Adrenal gland (tissue), 9 donors: ENCODE measurements at regions not wholly inside any gene's neighbourhood (a gene's known extent, or its start where the extent isn't known, plus 50 kb on each side); places are given as distances from the start of the nearest gene placed in this dataset.

Experiments
- DNase-seq, 7 donors: peaks; one replicate each; pipeline ENCODE4 v3.0.0-alpha.2; 2019 to 2020
- H3K27ac ChIP-seq, 5 donors: fragments of 200-600 bp; sonication (generic) in 4 of 5; 1 replicate in 3 of 5; 2 replicates in 2 of 5; pipeline versions ENCODE4 v1.5.1 to v1.8.0; 2016 to 2020; ENCODE audit warnings: mild to moderate bottlenecking in 1 of 5
- H3K27me3 ChIP-seq: fragments of 200-600 bp; 2 replicates; pipeline ENCODE4 v1.8.0; 2021
- H3K36me3 ChIP-seq, 2 donors: fragments of 200-600 bp; replicated peaks in 1 of 2; 1 replicate in 1 of 2; 2 replicates in 1 of 2; pipeline versions ENCODE4 v1.5.1 to v1.8.0; 2018 to 2022
- H3K4me1 ChIP-seq, 2 donors: fragments of 200-600 bp; replicated peaks in 1 of 2; 1 replicate in 1 of 2; 2 replicates in 1 of 2; pipeline versions ENCODE4 v1.5.1 to v1.8.0; 2018 to 2021
- H3K4me3 ChIP-seq, 4 donors: fragments of 200-600 bp; sonication (generic) in 3 of 4; one replicate each; pipeline ENCODE4 v1.5.1; 2016 to 2018
- H3K9me3 ChIP-seq, 3 donors: fragments of 200-600 bp; sonication (generic) in 1 of 3; replicated peaks in 1 of 3; 1 replicate in 2 of 3; 2 replicates in 1 of 3; pipeline versions ENCODE4 v1.5.1 to v1.8.0; 2016 to 2021
- POLR2A ChIP-seq, 2 donors: fragments of 450-650 bp; IDR thresholded peaks; one replicate each; pipeline ENCODE4 v1.6.1; 2017; ENCODE audit warnings: antibody characterized with exemption in 2 of 2, mild to moderate bottlenecking in 2 of 2, moderate library complexity in 1 of 2
- WGBS, 4 donors: extraction: QIAGEN DNeasy Blood & Tissue Kit in 2 of 4; methylation state at CpG; one replicate each; pipeline versions ENCODE4 v1.1.5 to v1.1.7; 2013 to 2017; 5-methylcytosine and 5-hydroxymethylcytosine counted together
- intact Hi-C, 2 donors: fragments of 100-400 bp; cut with DNase I; formaldehyde crosslinking; loops; one replicate each; pipeline versions ENCODE4 v1.14.1 to v1.15.0; 2022 to 2023
- TF ChIP-seq, protein P1 (sequence below), 6 experiments: fragments of 450-650 bp in 4 of 6; fragments of 200-600 bp in 2 of 6; sonication (generic) in 1 of 6; IDR thresholded peaks; 1 replicate in 5 of 6; 2 replicates in 1 of 6; pipeline versions ENCODE4 v1.5.1 to v1.8.0; 2016 to 2021; ENCODE audit warnings: antibody characterized with exemption in 6 of 6, mild to moderate bottlenecking in 2 of 6, moderate library complexity in 1 of 6
- donor health status: healthy with polysubstance abuse.
- donor health status: Bipolar disorder and iron deficiency.
- donor health status: DM: yes; HTN: yes; CAD: no.
- donor health status: DM: no; HTN: no; CAD: no.
- donor health status: DM: no; HTN: no; CAD: no.

DNA sequence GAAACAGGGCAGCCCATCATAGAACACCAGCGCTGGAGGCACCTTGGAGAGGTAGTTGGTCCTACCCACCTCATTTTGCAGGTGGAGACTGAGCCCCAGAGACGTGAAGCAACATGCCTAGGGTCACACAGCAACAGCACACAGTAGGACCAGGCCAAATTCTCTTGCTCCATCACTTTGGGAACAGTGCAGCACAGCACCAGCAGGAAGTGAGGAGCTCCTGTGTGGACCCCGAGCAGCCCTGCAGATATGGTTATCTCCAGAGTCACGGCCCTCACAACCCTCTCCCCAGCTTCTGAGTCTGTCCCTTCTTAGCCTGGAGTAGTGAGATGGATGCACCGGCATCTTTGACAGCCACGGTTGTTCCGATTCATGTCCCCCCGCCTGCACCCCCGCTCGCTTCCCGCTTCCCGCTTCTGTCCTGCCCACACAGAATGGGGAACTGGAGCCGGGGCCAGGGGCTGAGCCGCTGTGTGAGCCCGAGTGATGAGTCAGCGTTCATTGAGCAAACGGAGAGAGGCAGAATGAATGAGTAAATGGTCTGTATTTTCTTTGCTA is 72.6 kb upstream of the DUSP22 start:
- DNase-seq: peak; percentile 44 to 73 (median 69)
- 21 to 36% (median 25%) methylated on average over 13 to 17 of the region's 17 CpGs for WGBS, 4 donors
- peaks cover 0 to 4% of the 10 kb centered on the region in 2 donors for H3K4me1 ChIP-seq
- no peaks in the 10 kb centered on the region for H3K27me3 ChIP-seq
- H3K4me3 ChIP-seq: no peak overlapping the region
- no peaks in the 10 kb centered on the region for H3K36me3 ChIP-seq
- H3K27ac ChIP-seq: no peak overlapping the region
- H3K9me3 ChIP-seq: no peaks in the 10 kb centered on the region
- TF ChIP-seq, protein P1, sequence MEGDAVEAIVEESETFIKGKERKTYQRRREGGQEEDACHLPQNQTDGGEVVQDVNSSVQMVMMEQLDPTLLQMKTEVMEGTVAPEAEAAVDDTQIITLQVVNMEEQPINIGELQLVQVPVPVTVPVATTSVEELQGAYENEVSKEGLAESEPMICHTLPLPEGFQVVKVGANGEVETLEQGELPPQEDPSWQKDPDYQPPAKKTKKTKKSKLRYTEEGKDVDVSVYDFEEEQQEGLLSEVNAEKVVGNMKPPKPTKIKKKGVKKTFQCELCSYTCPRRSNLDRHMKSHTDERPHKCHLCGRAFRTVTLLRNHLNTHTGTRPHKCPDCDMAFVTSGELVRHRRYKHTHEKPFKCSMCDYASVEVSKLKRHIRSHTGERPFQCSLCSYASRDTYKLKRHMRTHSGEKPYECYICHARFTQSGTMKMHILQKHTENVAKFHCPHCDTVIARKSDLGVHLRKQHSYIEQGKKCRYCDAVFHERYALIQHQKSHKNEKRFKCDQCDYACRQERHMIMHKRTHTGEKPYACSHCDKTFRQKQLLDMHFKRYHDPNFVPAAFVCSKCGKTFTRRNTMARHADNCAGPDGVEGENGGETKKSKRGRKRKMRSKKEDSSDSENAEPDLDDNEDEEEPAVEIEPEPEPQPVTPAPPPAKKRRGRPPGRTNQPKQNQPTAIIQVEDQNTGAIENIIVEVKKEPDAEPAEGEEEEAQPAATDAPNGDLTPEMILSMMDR (IDR thresholded peaks at IDR 0.05): no peak
- TF ChIP-seq POLR2A (IDR thresholded peaks at IDR 0.05): no peak
- intact Hi-C loops: no loop called here

DNA sequence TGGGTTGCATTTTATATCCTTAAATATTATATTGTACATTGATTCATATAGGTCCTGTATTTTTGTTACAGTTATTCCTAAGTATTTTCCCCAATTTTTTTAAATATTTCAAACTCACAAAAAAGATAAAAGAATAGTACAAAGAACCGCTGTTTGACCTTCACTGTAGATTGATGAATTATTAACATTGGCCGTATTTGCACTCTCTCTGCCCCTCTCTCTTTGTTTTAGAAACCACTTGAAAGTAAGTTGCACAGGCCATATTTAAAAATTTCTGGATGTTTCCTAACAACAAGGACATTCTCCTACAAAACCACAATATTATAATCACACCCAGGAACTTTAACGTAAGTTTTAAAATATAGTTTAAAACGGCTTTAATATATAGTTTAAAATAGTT is 72.0 kb upstream of the DUSP22 start:
- intact Hi-C loops: no loop called here
- H3K27me3 ChIP-seq: no peaks in the 10 kb centered on the region
- H3K9me3 ChIP-seq: no peaks in the 10 kb centered on the region
- H3K36me3 ChIP-seq: no peaks in the 10 kb centered on the region
- DNase-seq: no peak
- 56 to 65% (median 60%) methylated on average over 4 of the region's 4 CpGs for WGBS, 4 donors
- TF ChIP-seq POLR2A (IDR thresholded peaks at IDR 0.05): no peak
- TF ChIP-seq, protein P1 (IDR thresholded peaks at IDR 0.05): no peak
- H3K27ac ChIP-seq: no peak overlapping the region
- H3K4me1 ChIP-seq: peaks cover 0 to 4% of the 10 kb centered on the region in 2 donors
- H3K4me3 ChIP-seq: no peak overlapping the region

DNA sequence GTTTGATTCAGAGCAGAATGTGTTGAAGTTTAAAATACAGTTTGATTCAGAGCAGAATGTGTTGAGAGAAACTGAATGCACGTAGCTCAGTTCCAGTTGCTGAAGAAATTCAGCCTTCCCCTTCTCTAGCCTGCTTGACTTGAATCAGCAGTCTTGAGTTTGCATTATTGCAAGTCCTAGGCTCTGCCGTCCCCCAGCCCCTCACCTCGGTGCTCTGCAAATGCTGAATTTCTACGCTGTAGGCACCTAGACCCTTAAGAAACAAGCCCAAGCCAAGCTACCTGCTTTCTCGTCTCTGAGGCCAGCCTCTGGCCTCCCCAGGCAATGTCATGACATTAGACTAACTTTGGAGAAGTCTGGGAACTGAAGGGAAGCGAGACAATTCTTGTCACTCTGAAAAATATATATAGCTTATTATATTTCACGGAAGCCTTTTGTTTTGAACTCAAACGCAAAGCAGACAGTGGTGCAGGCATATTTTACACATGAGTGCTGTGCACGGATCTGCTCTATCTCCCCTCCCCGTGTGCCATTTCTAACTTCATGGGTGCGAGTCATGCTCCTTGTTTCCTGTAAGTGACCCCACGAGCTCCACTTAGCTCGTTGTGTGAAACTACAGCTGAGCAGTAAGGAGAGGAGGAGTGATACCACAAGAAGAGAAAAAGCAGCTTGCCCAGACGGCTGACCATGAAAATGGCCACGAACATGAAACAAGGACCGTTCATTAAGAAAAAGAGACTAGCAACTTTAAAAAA is 71.4 kb upstream of the DUSP22 start:
- intact Hi-C loops: no loop called here
- peak in 1 of 7 donors; percentile 37 for DNase-seq
- no peak overlapping the region for H3K4me3 ChIP-seq
- no peaks in the 10 kb centered on the region for H3K9me3 ChIP-seq
- peaks cover 0 to 4% of the 10 kb centered on the region in 2 donors for H3K4me1 ChIP-seq
- TF ChIP-seq, protein P1 (IDR thresholded peaks at IDR 0.05): no peak
- TF ChIP-seq POLR2A (IDR thresholded peaks at IDR 0.05): no peak
- 60 to 69% (median 65%) methylated on average over 16 of the region's 16 CpGs for WGBS, 4 donors
- H3K36me3 ChIP-seq: no peaks in the 10 kb centered on the region
- H3K27me3 ChIP-seq: no peaks in the 10 kb centered on the region
- no peak overlapping the region for H3K27ac ChIP-seq

DNA sequence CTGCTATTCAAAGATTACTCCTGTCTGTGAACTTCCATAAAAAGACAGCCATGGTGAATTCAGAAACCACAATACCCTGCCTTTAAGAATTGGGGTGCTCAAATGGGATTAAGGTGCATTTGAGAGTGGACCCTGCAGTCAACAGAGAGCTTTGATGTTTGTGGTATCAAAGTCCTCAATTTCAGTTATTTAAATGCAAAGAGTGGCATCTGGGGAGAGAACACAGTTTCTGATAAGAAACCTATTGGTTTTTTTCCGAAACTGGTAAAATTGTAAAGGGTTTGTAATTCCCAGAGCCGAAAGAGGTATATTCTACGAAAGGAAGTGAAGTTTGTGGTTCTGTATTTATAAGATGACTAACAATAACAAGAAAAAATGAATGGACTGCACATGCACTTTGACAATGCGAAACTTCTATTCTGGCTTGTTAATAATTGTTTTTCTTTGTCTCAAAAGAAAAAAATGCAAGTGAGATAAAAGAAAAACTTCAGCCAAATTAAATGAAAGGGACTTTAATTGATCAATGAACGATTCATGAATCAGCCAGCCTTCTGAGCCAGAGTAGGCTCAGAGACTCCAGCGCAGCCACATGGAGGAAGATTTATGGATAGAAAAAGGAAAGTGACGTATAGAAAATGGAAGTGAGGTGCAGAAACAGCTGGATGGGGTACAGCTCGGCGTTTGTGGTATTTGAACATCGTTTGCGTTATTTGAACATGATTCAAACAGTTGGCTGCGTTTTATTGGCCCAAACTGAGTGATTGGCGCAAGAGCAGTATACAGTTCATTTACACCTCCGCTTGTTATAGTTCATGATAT is 70.5 kb upstream of the DUSP22 start:
- no peaks in the 10 kb centered on the region for H3K27me3 ChIP-seq
- H3K4me3 ChIP-seq: no peak overlapping the region
- H3K9me3 ChIP-seq: no peaks in the 10 kb centered on the region
- H3K36me3 ChIP-seq: no peaks in the 10 kb centered on the region
- no peak overlapping the region for H3K27ac ChIP-seq
- no peak for DNase-seq
- peaks cover 0 to 4% of the 10 kb centered on the region in 2 donors for H3K4me1 ChIP-seq
- WGBS, 4 donors: 66 to 75% (median 73%) methylated on average over 14 of the region's 14 CpGs
- intact Hi-C loops: no loop called here
- TF ChIP-seq, protein P1 (IDR thresholded peaks at IDR 0.05): no peak
- TF ChIP-seq POLR2A (IDR thresholded peaks at IDR 0.05): no peak
